ENCODE measurements at regions not wholly inside any gene's neighbourhood (a gene's known extent, or its start where the extent isn't known, plus 50 kb on each side); places are given as distances from the start of the nearest gene placed in this dataset.

DNA sequence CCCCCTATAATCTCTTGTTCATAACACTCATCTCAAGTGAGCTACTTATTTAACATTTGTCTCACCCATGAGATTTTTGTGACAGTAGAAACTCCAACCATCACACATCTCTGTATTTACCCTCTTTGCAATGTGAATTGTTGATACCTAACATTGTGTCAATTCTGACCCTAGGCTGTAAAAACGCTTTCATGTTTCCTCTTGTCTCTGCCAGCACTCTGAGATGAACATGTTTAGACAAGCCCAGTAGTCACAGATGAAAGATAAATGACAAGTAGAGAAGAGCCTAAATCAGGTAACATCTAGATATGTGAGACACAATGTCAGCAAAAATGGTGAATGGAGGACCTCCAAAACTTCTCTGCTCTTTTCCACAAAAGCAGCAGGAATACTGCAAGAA is 1254.5 kb upstream of the GOT2 start:
- TF ChIP-seq, protein P1, sequence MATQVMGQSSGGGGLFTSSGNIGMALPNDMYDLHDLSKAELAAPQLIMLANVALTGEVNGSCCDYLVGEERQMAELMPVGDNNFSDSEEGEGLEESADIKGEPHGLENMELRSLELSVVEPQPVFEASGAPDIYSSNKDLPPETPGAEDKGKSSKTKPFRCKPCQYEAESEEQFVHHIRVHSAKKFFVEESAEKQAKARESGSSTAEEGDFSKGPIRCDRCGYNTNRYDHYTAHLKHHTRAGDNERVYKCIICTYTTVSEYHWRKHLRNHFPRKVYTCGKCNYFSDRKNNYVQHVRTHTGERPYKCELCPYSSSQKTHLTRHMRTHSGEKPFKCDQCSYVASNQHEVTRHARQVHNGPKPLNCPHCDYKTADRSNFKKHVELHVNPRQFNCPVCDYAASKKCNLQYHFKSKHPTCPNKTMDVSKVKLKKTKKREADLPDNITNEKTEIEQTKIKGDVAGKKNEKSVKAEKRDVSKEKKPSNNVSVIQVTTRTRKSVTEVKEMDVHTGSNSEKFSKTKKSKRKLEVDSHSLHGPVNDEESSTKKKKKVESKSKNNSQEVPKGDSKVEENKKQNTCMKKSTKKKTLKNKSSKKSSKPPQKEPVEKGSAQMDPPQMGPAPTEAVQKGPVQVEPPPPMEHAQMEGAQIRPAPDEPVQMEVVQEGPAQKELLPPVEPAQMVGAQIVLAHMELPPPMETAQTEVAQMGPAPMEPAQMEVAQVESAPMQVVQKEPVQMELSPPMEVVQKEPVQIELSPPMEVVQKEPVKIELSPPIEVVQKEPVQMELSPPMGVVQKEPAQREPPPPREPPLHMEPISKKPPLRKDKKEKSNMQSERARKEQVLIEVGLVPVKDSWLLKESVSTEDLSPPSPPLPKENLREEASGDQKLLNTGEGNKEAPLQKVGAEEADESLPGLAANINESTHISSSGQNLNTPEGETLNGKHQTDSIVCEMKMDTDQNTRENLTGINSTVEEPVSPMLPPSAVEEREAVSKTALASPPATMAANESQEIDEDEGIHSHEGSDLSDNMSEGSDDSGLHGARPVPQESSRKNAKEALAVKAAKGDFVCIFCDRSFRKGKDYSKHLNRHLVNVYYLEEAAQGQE (IDR thresholded peaks at IDR 0.05; ENCODE audit: insufficient read depth in 1 of 2, low read depth in 2 of 2, low read length in 2 of 2): no peak
- TF ChIP-seq TAF1 (IDR thresholded peaks at IDR 0.05; ENCODE audit: borderline replicate concordance, insufficient read depth, low read length) (no peak), POLR2AphosphoS5 (IDR thresholded peaks at IDR 0.05; ENCODE audit: low read depth, low read length) (no peak), SIN3A (IDR thresholded peaks at IDR 0.05; ENCODE audit: borderline replicate concordance, insufficient read depth, low read length) (no peak), FOXP2 (optimal IDR thresholded peaks at IDR 0.05; ENCODE audit: borderline replicate concordance, extremely low read depth, extremely low read length, insufficient read depth) (no peak)

All from PFSK-1 (cell line).